ENCODE measurements at regions not wholly inside any gene's neighbourhood (a gene's known extent, or its start where the extent isn't known, plus 50 kb on each side); places are given as distances from the start of the nearest gene placed in this dataset.
"Not testable (repeated sequence)": the region's sequence is repeated elsewhere in the genome, so short reads cannot be mapped to it uniquely, and the experiment has no call there.

- Histone ChIP-seq H3K79me2 (ENCODE audit: insufficient read depth, low read length) (no peaks in the 10 kb centered on the region), H3K9ac (ENCODE audit: low read depth, low read length) (no peak overlapping the region), H3K9me3 (ENCODE audit: insufficient read depth, low read length, severe bottlenecking) (no peaks in the 10 kb centered on the region), H2AFZ (ENCODE audit: low read depth, low read length) (no peak overlapping the region), H3K4me1 (ENCODE audit: insufficient read depth, low read length) (peaks cover 13% of the 10 kb centered on the region), H3K27ac (ENCODE audit: low read length) (no peak overlapping the region), H3K4me3 (ENCODE audit: low read depth in 1 of 2, low read length in 2 of 2) (no peak overlapping the region), H3K36me3 (ENCODE audit: insufficient read depth, low read length) (no peaks in the 10 kb centered on the region), H3K27me3 (ENCODE audit: insufficient read depth, low read length, poor library complexity) (no peaks in the 10 kb centered on the region), H4K20me1 (ENCODE audit: insufficient read depth, low read length) (no peaks in the 10 kb centered on the region), H3K4me2 (ENCODE audit: insufficient read depth, low read length) (no peak overlapping the region)
- ATAC-seq (ENCODE audit: insufficient read depth, low read depth) (no peak), DNase-seq (no peak)
- TF ChIP-seq CTCF (IDR thresholded peaks at IDR 0.05; ENCODE audit: borderline replicate concordance, extremely low read depth, low read length, poor library complexity, severe bottlenecking) (no peak), EZH2 (IDR thresholded peaks at IDR 0.05; ENCODE audit: borderline replicate concordance, low read depth, low read length, severe bottlenecking) (no peak)
Observed at GRCh38 chr4:64747919-64748715, 338.9 kb upstream of the TECRL start.

- Histone ChIP-seq H3K4me2 (ENCODE audit: insufficient read depth, low read length) (no peak overlapping the region), H3K27ac (ENCODE audit: low read length) (no peak overlapping the region), H3K4me3 (ENCODE audit: low read depth in 1 of 2, low read length in 2 of 2) (no peak overlapping the region), H3K9ac (ENCODE audit: low read depth, low read length) (no peak overlapping the region), H2AFZ (ENCODE audit: low read depth, low read length) (no peak overlapping the region), H3K9me3 (ENCODE audit: insufficient read depth, low read length, severe bottlenecking) (no peaks in the 10 kb centered on the region), H3K4me1 (ENCODE audit: insufficient read depth, low read length) (no peaks in the 10 kb centered on the region), H3K79me2 (ENCODE audit: insufficient read depth, low read length) (no peaks in the 10 kb centered on the region), H3K27me3 (ENCODE audit: insufficient read depth, low read length, poor library complexity) (no peaks in the 10 kb centered on the region), H3K36me3 (ENCODE audit: insufficient read depth, low read length) (no peaks in the 10 kb centered on the region), H4K20me1 (ENCODE audit: insufficient read depth, low read length) (no peaks in the 10 kb centered on the region)
- ATAC-seq (ENCODE audit: insufficient read depth, low read depth): no peak
- no peak for DNase-seq
- TF ChIP-seq CTCF (IDR thresholded peaks at IDR 0.05; ENCODE audit: borderline replicate concordance, extremely low read depth, low read length, poor library complexity, severe bottlenecking) (no peak), EZH2 (IDR thresholded peaks at IDR 0.05; ENCODE audit: borderline replicate concordance, low read depth, low read length, severe bottlenecking) (no peak)
Observed at GRCh38 chr4:64738240-64738639, 329.0 kb upstream of the TECRL start.

- H3K4me2 ChIP-seq (ENCODE audit: insufficient read depth, low read length): not testable (repeated sequence)
Observed at GRCh38 chr4:64737854-64738138, 328.5 kb upstream of the TECRL start.

GRCh38 chr4:64737026-64737853, 328.0 kb upstream of the TECRL start:
- Histone ChIP-seq H3K4me1 (ENCODE audit: insufficient read depth, low read length) (no peaks in the 10 kb centered on the region), H3K4me2 (ENCODE audit: insufficient read depth, low read length) (no peak overlapping the region), H3K79me2 (ENCODE audit: insufficient read depth, low read length) (no peaks in the 10 kb centered on the region), H3K9me3 (ENCODE audit: insufficient read depth, low read length, severe bottlenecking) (no peaks in the 10 kb centered on the region), H2AFZ (ENCODE audit: low read depth, low read length) (no peak overlapping the region), H3K27ac (ENCODE audit: low read length) (no peak overlapping the region), H3K27me3 (ENCODE audit: insufficient read depth, low read length, poor library complexity) (no peaks in the 10 kb centered on the region), H4K20me1 (ENCODE audit: insufficient read depth, low read length) (no peaks in the 10 kb centered on the region), H3K9ac (ENCODE audit: low read depth, low read length) (no peak overlapping the region), H3K4me3 (ENCODE audit: low read depth in 1 of 2, low read length in 2 of 2) (no peak overlapping the region), H3K36me3 (ENCODE audit: insufficient read depth, low read length) (no peaks in the 10 kb centered on the region)
- TF ChIP-seq CTCF (IDR thresholded peaks at IDR 0.05; ENCODE audit: borderline replicate concordance, extremely low read depth, low read length, poor library complexity, severe bottlenecking) (no peak), EZH2 (IDR thresholded peaks at IDR 0.05; ENCODE audit: borderline replicate concordance, low read depth, low read length, severe bottlenecking) (no peak)
- no peak for DNase-seq
- ATAC-seq (ENCODE audit: insufficient read depth, low read depth): no peak

More at GRCh38 chr4:64737854-64738138, 328.5 kb upstream of the TECRL start:
- not testable (repeated sequence) for H4K20me1 ChIP-seq (ENCODE audit: insufficient read depth, low read length); H3K4me3 ChIP-seq (ENCODE audit: low read depth in 1 of 2, low read length in 2 of 2); DNase-seq; H3K79me2 ChIP-seq (ENCODE audit: insufficient read depth, low read length); H3K9ac ChIP-seq (ENCODE audit: low read depth, low read length); H3K9me3 ChIP-seq (ENCODE audit: insufficient read depth, low read length, severe bottlenecking); H3K36me3 ChIP-seq (ENCODE audit: insufficient read depth, low read length); ATAC-seq (ENCODE audit: insufficient read depth, low read depth); H3K27ac ChIP-seq (ENCODE audit: low read length); H2AFZ ChIP-seq (ENCODE audit: low read depth, low read length); H3K4me1 ChIP-seq (ENCODE audit: insufficient read depth, low read length); H3K27me3 ChIP-seq (ENCODE audit: insufficient read depth, low read length, poor library complexity)
